ENCODE measurements at regions not wholly inside any gene's neighbourhood (a gene's known extent, or its start where the extent isn't known, plus 50 kb on each side); places are given as distances from the start of the nearest gene placed in this dataset.
A peak's percentile ranks its signal among the peaks of the same experiment; 100 is the strongest.

- H3K36me3 Mint-ChIP-seq = no peaks in the 10 kb centered on the region
- H3K9me3 Mint-ChIP-seq = no peaks in the 10 kb centered on the region
- no peak overlapping the region for H3K4me3 Mint-ChIP-seq
- DNase-seq = no peak
- no peak overlapping the region for H3K27ac Mint-ChIP-seq
- no peaks in the 10 kb centered on the region for H3K4me1 Mint-ChIP-seq
- ATAC-seq (ENCODE audit: low read depth in 2 of 2) = no peak
- peaks cover 23 to 82% (median 56%) of the 10 kb centered on the region in 3 donors for H3K27me3 Mint-ChIP-seq
Measured at GRCh38 chr9:131809941-131810344, 70.1 kb upstream of the RAPGEF1 start.

- H3K9me3 Mint-ChIP-seq = peaks cover 0 to 3% (median 0%) of the 10 kb centered on the region in 7 donors
Measured at GRCh38 chr9:131808291-131808690, 68.4 kb upstream of the RAPGEF1 start.

DNA sequence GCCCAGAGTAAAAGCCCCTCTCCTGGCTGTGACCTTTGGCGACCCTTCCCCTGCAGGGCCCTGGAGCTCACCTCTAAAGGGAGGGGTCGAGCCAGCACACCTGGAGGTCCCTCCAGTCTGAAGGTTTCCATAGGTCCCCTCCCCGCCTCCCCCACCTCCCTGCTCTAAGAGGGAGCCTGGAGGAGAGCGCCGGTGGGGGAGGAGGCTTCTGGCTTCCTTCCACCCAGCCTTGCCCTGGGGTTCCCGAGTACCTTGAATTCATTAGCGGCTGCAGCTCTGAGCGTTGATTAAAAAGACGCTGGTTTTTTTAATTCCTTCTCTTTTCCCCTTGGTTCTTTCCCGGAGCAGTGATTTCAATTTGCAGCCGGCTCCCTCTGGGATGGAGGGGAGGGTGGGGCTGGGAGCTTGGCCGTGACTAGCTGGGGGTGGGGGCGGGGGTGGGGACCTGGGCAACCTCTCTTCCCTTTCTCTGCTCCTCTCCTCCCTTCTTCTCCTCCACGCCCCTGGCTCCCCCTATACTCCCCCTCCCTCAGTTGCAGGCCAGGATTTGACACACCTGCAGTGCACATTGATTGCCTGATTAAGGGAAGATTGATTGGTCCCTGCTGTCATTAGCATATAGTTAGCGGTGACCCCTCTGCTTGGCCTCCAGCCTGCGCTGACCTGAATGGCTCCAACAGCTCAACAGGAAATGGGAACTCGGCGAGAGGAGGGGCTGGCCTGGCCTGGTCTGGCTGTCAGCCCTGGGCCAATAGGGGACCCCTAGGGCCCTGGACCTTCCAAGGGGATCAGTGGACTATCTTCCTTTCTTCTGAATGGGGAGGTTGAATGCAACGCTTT is 67.5 kb upstream of the RAPGEF1 start:
- H3K4me1 Mint-ChIP-seq = no peaks in the 10 kb centered on the region
- peaks cover 0 to 3% (median 0%) of the 10 kb centered on the region in 7 donors for H3K9me3 Mint-ChIP-seq
- H3K27ac Mint-ChIP-seq = no peak overlapping the region
- DNase-seq (no peak), ATAC-seq (ENCODE audit: low read depth in 2 of 2) (no peak)
- H3K4me3 Mint-ChIP-seq = no peak overlapping the region
- H3K27me3 Mint-ChIP-seq = peaks cover 29 to 73% (median 58%) of the 10 kb centered on the region in 3 donors
- H3K36me3 Mint-ChIP-seq = no peaks in the 10 kb centered on the region

More at GRCh38 chr9:131808291-131808690, 68.4 kb upstream of the RAPGEF1 start:
- no peak overlapping the region for H3K4me3 Mint-ChIP-seq
- ATAC-seq (ENCODE audit: low read depth in 2 of 2) (no peak), DNase-seq (no peak)
- no peaks in the 10 kb centered on the region for H3K4me1 Mint-ChIP-seq
- H3K27ac Mint-ChIP-seq = no peak overlapping the region
- H3K36me3 Mint-ChIP-seq = no peaks in the 10 kb centered on the region
- H3K27me3 Mint-ChIP-seq = peaks cover 27 to 81% (median 57%) of the 10 kb centered on the region in 3 donors

DNA sequence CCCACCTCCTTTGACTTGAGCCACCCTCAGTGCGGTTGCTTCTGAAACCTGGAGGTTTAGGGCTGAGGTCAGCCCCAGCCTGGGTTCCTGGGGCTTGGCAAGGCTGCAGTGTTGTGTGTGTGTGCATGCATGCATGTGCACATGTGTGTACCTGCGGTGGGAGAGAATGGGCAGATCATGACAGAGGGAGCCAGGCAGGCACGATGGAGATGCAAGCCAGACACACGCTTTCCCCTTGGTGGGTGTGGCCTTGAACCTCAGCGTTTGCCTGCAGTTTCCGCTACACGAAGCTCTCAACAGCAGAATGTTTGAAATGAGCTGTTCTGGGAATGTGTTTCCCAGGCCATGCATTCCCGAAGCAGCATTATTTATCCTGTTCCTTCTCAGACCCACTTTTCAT is 65.9 kb upstream of the RAPGEF1 start:
- no peak overlapping the region for H3K27ac Mint-ChIP-seq
- no peaks in the 10 kb centered on the region for H3K4me1 Mint-ChIP-seq
- H3K27me3 Mint-ChIP-seq = peaks cover 21 to 74% (median 63%) of the 10 kb centered on the region in 3 donors
- no peak for DNase-seq
- H3K36me3 Mint-ChIP-seq = no peaks in the 10 kb centered on the region
- peaks cover 0 to 3% (median 0%) of the 10 kb centered on the region in 7 donors for H3K9me3 Mint-ChIP-seq
- no peak for ATAC-seq (ENCODE audit: low read depth in 2 of 2)
- H3K4me3 Mint-ChIP-seq = no peak overlapping the region

- no peak overlapping the region for H3K4me3 Mint-ChIP-seq
- no peak for ATAC-seq (ENCODE audit: low read depth in 2 of 2)
- H3K9me3 Mint-ChIP-seq = peaks cover 0 to 6% (median 4%) of the 10 kb centered on the region in 7 donors
- DNase-seq = no peak
- no peaks in the 10 kb centered on the region for H3K4me1 Mint-ChIP-seq
- peaks cover 26 to 72% (median 71%) of the 10 kb centered on the region in 3 donors for H3K27me3 Mint-ChIP-seq
- peaks cover 0 to 8% of the 10 kb centered on the region in 2 donors for H3K36me3 Mint-ChIP-seq
- H3K27ac Mint-ChIP-seq = no peak overlapping the region
Measured at GRCh38 chr9:131804826-131805225, 65.0 kb upstream of the RAPGEF1 start.

GRCh38 chr9:131803758-131804411 is 64.0 kb upstream of the RAPGEF1 start:
- Mint-ChIP-seq H3K36me3 (peaks cover 0 to 9% of the 10 kb centered on the region in 2 donors), H3K9me3 (peaks cover 0 to 11% (median 4%) of the 10 kb centered on the region in 7 donors), H3K27me3 (peaks cover 22 to 72% (median 66%) of the 10 kb centered on the region in 3 donors), H3K4me3 (no peak overlapping the region), H3K4me1 (no peaks in the 10 kb centered on the region), H3K27ac (no peak overlapping the region)
- no peak for ATAC-seq (ENCODE audit: low read depth in 2 of 2)
- no peak for DNase-seq

DNA sequence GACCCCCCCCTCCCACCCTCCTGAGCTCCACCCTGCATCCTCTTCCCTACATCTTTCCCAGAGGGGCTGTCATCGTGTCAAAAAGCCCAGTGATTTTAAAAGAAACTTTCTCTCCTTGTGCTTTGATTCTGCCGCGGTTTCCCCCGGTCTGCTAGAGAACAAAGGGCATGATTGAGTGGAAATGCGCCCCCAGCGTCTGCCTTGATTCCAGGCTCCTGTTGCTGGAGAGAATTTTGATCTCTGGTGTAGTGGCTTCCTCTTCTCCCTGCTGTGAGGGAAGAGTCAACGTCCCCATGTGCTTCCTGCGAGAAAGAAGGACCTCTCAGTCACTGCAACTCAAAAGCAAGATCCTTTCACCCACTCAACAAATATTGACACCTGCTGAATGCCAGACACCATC is 61.9 kb upstream of the RAPGEF1 start:
- ATAC-seq (ENCODE audit: low read depth in 2 of 2) = no peak
- no peaks in the 10 kb centered on the region for H3K4me1 Mint-ChIP-seq
- DNase-seq = no peak
- peaks cover 0 to 9% of the 10 kb centered on the region in 2 donors for H3K36me3 Mint-ChIP-seq
- H3K4me3 Mint-ChIP-seq = no peak overlapping the region
- H3K27ac Mint-ChIP-seq = no peak overlapping the region
- peaks cover 0 to 12% (median 4%) of the 10 kb centered on the region in 7 donors for H3K9me3 Mint-ChIP-seq
- H3K27me3 Mint-ChIP-seq = peaks cover 21 to 65% (median 51%) of the 10 kb centered on the region in 3 donors

- ATAC-seq (ENCODE audit: low read depth in 2 of 2) (no peak), DNase-seq (no peak)
- H3K4me3 Mint-ChIP-seq = no peak overlapping the region
- H3K27ac Mint-ChIP-seq = peak overlapping the region in 1 of 6 donors; percentile 24
- peaks cover 0 to 12% (median 4%) of the 10 kb centered on the region in 7 donors for H3K9me3 Mint-ChIP-seq
- H3K4me1 Mint-ChIP-seq = no peaks in the 10 kb centered on the region
- peaks cover 21 to 55% (median 41%) of the 10 kb centered on the region in 3 donors for H3K27me3 Mint-ChIP-seq
- peaks cover 0 to 9% of the 10 kb centered on the region in 2 donors for H3K36me3 Mint-ChIP-seq
Measured at GRCh38 chr9:131800843-131801242, 61.0 kb upstream of the RAPGEF1 start.

DNA sequence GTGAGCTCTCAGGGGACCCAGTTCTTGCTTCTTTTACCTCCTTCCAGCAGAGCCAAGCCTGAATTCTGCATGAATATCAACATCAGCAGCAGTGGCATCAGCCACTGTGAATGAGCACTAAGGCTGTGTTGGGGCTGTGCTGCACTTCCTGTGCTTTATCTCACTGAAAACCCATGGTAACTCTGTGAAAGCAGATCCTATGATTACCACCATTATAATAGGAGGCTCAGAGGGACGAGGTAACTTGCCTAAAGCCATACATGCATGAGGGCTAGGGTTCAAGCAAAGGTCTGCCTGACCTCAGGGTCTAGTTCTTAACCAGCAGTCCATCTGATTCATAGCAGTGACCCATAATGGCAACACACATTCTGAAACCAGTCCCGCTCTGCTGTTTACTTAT is 60.5 kb upstream of the RAPGEF1 start:
- no peak overlapping the region for H3K27ac Mint-ChIP-seq

GRCh38 chr9:131799177-131799823 is 59.4 kb upstream of the RAPGEF1 start:
- Mint-ChIP-seq H3K9me3 (peaks cover 0 to 16% (median 8%) of the 10 kb centered on the region in 7 donors), H3K27ac (peak overlapping the region in 2 of 6 donors; percentile 52 to 71), H3K27me3 (peaks cover 30 to 51% (median 50%) of the 10 kb centered on the region in 3 donors), H3K4me1 (no peaks in the 10 kb centered on the region), H3K4me3 (no peak overlapping the region), H3K36me3 (peaks cover 0 to 9% of the 10 kb centered on the region in 2 donors)
- DNase-seq (peak; percentile 19), ATAC-seq (ENCODE audit: low read depth in 2 of 2) (no peak)

More for the DNA sequence above, 60.5 kb upstream of the RAPGEF1 start:
- Mint-ChIP-seq H3K27me3 (peaks cover 25 to 50% (median 41%) of the 10 kb centered on the region in 3 donors), H3K4me1 (no peaks in the 10 kb centered on the region), H3K4me3 (no peak overlapping the region), H3K36me3 (peaks cover 0 to 9% of the 10 kb centered on the region in 2 donors), H3K9me3 (peaks cover 0 to 15% (median 8%) of the 10 kb centered on the region in 7 donors)
- ATAC-seq (ENCODE audit: low read depth in 2 of 2) (no peak), DNase-seq (no peak)

DNA sequence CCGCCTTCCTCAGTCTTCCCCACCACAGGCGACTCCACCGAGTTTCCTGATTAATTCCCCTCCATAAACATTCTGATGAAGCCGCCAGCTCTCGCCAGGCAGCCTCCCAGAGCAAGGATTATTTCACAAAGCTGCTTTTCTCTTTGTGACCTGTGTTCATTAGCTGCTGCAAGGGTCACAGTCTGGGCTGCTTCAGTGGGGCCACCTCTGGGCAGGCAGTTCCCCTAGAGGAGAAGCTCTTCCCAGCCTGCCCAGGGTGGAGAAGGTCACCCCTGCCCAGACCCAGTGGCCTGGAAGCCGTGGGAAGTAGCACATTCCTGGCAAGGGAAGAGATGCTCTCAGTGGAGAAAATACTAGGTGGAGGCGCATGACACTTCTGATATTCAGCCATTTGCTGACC is 58.4 kb upstream of the RAPGEF1 start:
- ATAC-seq (ENCODE audit: low read depth in 2 of 2) (no peak), DNase-seq (no peak)
- Mint-ChIP-seq H3K4me1 (no peaks in the 10 kb centered on the region), H3K27me3 (peaks cover 25 to 55% (median 51%) of the 10 kb centered on the region in 3 donors), H3K36me3 (peaks cover 0 to 9% of the 10 kb centered on the region in 2 donors), H3K4me3 (no peak overlapping the region), H3K27ac (no peak overlapping the region), H3K9me3 (peaks cover 0 to 16% (median 6%) of the 10 kb centered on the region in 7 donors)

DNA sequence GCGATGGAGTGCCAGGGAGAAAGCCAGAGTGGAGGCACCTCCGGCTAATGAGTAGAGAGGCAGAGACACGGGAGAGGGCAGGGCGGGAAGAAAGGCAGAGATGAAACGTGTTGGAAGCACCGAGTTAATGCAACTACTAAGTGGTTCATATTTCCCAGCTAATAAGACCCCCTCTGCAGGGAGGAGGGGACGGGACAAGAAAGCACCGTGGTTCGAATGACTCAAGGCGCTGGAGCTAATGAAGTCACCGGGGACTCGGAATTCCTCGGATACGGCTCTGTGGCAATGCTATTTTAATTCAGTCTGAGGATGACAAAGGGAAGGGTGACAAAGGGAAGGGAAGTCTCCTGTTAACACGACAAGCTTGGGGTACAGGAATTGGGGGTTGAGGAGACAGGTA is 54.5 kb upstream of the RAPGEF1 start:
- peak overlapping the region in 1 of 6 donors; percentile 32 for H3K27ac Mint-ChIP-seq
- no peak for ATAC-seq (ENCODE audit: low read depth in 2 of 2)
- H3K4me3 Mint-ChIP-seq = no peak overlapping the region
- DNase-seq = no peak
- no peaks in the 10 kb centered on the region for H3K4me1 Mint-ChIP-seq
- no peaks in the 10 kb centered on the region for H3K36me3 Mint-ChIP-seq
- peaks cover 17 to 50% (median 46%) of the 10 kb centered on the region in 3 donors for H3K27me3 Mint-ChIP-seq
- peaks cover 0 to 10% (median 4%) of the 10 kb centered on the region in 7 donors for H3K9me3 Mint-ChIP-seq

DNA sequence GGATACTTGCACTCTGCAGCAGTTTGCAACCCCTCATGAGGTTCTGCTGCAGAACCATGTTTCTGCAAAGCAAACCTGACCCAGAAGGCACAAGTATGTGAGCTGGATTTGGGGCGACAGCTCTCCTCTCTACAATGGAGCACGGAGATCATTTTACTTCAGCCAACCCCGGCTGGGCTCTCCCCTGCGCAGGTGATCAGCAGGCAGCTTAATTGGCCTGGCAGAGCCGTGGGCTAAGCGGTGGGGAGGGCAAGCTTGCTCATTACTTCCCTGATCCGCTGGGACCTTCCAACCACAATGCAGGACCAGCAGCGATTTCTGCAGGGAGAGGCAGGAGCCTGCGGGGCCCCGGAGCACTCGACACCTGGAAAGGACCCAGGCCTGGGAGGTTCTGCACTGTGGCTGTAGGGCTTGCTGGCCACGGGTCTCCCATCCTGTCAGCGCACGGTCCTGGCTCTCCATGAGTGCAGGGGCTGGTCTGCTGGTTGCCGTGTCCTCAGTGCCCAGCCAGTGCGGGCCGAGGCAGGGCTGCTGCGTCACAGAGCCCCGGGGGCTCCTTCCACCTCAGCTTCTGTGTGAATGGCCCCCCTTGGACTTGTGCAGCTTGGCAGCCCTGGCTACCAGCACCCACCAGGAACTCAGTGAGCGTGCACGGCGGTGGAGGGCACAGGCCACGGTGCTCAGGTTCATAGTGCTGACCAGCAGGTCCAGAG is 51.8 kb upstream of the RAPGEF1 start:
- no peak overlapping the region for H3K27ac Mint-ChIP-seq
- DNase-seq (no peak), ATAC-seq (ENCODE audit: low read depth in 2 of 2) (no peak)
- H3K4me1 Mint-ChIP-seq = no peaks in the 10 kb centered on the region
- no peaks in the 10 kb centered on the region for H3K36me3 Mint-ChIP-seq
- no peak overlapping the region for H3K4me3 Mint-ChIP-seq
- peaks cover 33 to 74% (median 53%) of the 10 kb centered on the region in 3 donors for H3K27me3 Mint-ChIP-seq
- H3K9me3 Mint-ChIP-seq = peaks cover 0 to 5% (median 4%) of the 10 kb centered on the region in 7 donors
